Sigmoid colon (tissue), 4 donors: ENCODE measurements at regions not wholly inside any gene's neighbourhood (a gene's known extent, or its start where the extent isn't known, plus 50 kb on each side); places are given as distances from the start of the nearest gene placed in this dataset.

Source experiments
- EP300 ChIP-seq, 4 donors: sonication (generic); formaldehyde crosslinking; IDR thresholded peaks; one replicate each; pipeline ENCODE4 v1.6.1; 2017; ENCODE audit warnings: antibody characterized with exemption in 4 of 4
- POLR2A ChIP-seq, 2 donors: fragments of 450-650 bp; IDR thresholded peaks; one replicate each; pipeline ENCODE4 v1.6.1; 2016; ENCODE audit warnings: antibody characterized with exemption in 2 of 2, mild to moderate bottlenecking in 2 of 2, moderate library complexity in 2 of 2
- POLR2AphosphoS5 ChIP-seq, 4 donors: sonication (generic); formaldehyde crosslinking; IDR thresholded peaks; one replicate each; pipeline ENCODE4 v1.6.1; 2017; ENCODE audit warnings: antibody characterized with exemption in 4 of 4
- TF ChIP-seq, protein P1 (sequence below), 4 experiments: fragments of 450-650 bp in 3 of 4; fragments of 200-600 bp in 1 of 4; IDR thresholded peaks; one replicate each; pipeline ENCODE4 v1.5.1; 2016 to 2019; ENCODE audit warnings: antibody characterized with exemption in 4 of 4, mild to moderate bottlenecking in 3 of 4, moderate library complexity in 2 of 4

DNA sequence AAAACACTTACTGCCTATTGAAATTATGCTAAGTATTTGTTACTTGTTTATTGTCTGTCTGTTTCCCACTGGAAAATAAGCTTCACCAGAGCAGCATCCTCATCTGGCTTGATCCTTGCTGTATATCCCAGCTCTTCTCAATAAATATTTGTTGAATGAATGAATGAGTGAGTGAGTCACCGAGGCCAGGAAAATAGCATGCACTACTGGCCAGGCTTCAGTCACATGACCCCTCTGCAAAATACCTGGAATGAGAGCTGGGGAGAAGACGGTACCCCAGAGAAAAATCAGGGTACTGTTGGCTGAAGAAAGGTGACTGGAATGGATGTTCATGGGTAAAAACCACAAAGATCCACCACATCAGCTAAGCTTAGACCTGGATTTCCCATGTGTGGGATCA lies 331.9 kb downstream of the SHQ1 start:
- TF ChIP-seq, protein P1, sequence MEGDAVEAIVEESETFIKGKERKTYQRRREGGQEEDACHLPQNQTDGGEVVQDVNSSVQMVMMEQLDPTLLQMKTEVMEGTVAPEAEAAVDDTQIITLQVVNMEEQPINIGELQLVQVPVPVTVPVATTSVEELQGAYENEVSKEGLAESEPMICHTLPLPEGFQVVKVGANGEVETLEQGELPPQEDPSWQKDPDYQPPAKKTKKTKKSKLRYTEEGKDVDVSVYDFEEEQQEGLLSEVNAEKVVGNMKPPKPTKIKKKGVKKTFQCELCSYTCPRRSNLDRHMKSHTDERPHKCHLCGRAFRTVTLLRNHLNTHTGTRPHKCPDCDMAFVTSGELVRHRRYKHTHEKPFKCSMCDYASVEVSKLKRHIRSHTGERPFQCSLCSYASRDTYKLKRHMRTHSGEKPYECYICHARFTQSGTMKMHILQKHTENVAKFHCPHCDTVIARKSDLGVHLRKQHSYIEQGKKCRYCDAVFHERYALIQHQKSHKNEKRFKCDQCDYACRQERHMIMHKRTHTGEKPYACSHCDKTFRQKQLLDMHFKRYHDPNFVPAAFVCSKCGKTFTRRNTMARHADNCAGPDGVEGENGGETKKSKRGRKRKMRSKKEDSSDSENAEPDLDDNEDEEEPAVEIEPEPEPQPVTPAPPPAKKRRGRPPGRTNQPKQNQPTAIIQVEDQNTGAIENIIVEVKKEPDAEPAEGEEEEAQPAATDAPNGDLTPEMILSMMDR (IDR thresholded peaks at IDR 0.05) = no peak
- TF ChIP-seq POLR2A (IDR thresholded peaks at IDR 0.05) (no peak), EP300 (IDR thresholded peaks at IDR 0.05) (no peak), POLR2AphosphoS5 (IDR thresholded peaks at IDR 0.05) (no peak)
